ENCODE measurements at regions not wholly inside any gene's neighbourhood (a gene's known extent, or its start where the extent isn't known, plus 50 kb on each side); places are given as distances from the start of the nearest gene placed in this dataset.

GRCh38 chr6:51013376-51013775 lies 194.7 kb downstream of the TFAP2B start:
- no peaks in the 10 kb centered on the region for H3K27me3 Mint-ChIP-seq
- no peaks in the 10 kb centered on the region for H3K4me1 Mint-ChIP-seq
- Histone ChIP-seq H3K4me1 (ENCODE audit: control insufficient read depth in 2 of 2, insufficient read depth in 2 of 2, low read length in 2 of 2) (no peaks in the 10 kb centered on the region), H3K4me3 (ENCODE audit: control extremely low read depth in 1 of 5, extremely low read depth in 1 of 5, insufficient read depth in 1 of 5, low read depth in 2 of 5, low read length in 4 of 5) (no peak overlapping the region), H3K9ac (ENCODE audit: low read length) (no peak overlapping the region), H3K4me2 (replicated peaks; ENCODE audit: low read depth, low read length, poor library complexity, severe bottlenecking) (no peak overlapping the region), H4K20me1 (ENCODE audit: control insufficient read depth, insufficient read depth, low read length, poor library complexity, severe bottlenecking) (no peaks in the 10 kb centered on the region), H3K27me3 (replicated peaks in 1 of 4; ENCODE audit: control extremely low read depth in 1 of 4, control insufficient read depth in 3 of 4, insufficient read depth in 4 of 4, low read length in 3 of 4) (no peaks in the 10 kb centered on the region), H3K9me3 (ENCODE audit: control extremely low read depth in 1 of 3, control insufficient read depth in 2 of 3, insufficient read depth in 1 of 3, low read length in 2 of 3) (no peaks in the 10 kb centered on the region), H3K27ac (ENCODE audit: low read length in 2 of 2) (no peak overlapping the region), H3K36me3 (replicated peaks in 1 of 2; ENCODE audit: control extremely low read depth in 1 of 2, control insufficient read depth in 1 of 2, extremely low read depth in 1 of 2, insufficient read depth in 2 of 2, low read length in 1 of 2) (no peaks in the 10 kb centered on the region), H3K79me2 (ENCODE audit: control insufficient read depth, insufficient read depth, low read length) (no peaks in the 10 kb centered on the region), H2AFZ (ENCODE audit: insufficient read depth, low read depth, low read length, poor library complexity, severe bottlenecking) (no peak overlapping the region)
- TF ChIP-seq EZH2 (IDR thresholded peaks at IDR 0.05; ENCODE audit: borderline replicate concordance, insufficient read depth, low read depth, low read length, poor library complexity, severe bottlenecking), result no peak
- TF ChIP-seq, protein P1, sequence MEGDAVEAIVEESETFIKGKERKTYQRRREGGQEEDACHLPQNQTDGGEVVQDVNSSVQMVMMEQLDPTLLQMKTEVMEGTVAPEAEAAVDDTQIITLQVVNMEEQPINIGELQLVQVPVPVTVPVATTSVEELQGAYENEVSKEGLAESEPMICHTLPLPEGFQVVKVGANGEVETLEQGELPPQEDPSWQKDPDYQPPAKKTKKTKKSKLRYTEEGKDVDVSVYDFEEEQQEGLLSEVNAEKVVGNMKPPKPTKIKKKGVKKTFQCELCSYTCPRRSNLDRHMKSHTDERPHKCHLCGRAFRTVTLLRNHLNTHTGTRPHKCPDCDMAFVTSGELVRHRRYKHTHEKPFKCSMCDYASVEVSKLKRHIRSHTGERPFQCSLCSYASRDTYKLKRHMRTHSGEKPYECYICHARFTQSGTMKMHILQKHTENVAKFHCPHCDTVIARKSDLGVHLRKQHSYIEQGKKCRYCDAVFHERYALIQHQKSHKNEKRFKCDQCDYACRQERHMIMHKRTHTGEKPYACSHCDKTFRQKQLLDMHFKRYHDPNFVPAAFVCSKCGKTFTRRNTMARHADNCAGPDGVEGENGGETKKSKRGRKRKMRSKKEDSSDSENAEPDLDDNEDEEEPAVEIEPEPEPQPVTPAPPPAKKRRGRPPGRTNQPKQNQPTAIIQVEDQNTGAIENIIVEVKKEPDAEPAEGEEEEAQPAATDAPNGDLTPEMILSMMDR (IDR thresholded peaks at IDR 0.05), result no peak
- no peak overlapping the region for H3K27ac Mint-ChIP-seq
- H3K9me3 Mint-ChIP-seq (ENCODE audit: insufficient read depth), result no peaks in the 10 kb centered on the region
- intact Hi-C loops (cut with micrococcal nuclease), result no loop called here
- ChIA-PET CTCF (no interaction called here), POLR2A (no interaction called here)
- no peak for ATAC-seq (ENCODE audit: low read depth)
- no peak overlapping the region for H3K4me3 Mint-ChIP-seq
- DNase-seq, result no peak

- no peaks in the 10 kb centered on the region for H3K9me3 ChIP-seq (ENCODE audit: control extremely low read depth in 1 of 3, control insufficient read depth in 2 of 3, insufficient read depth in 1 of 3, low read length in 2 of 3)
- no peaks in the 10 kb centered on the region for H3K4me1 ChIP-seq (ENCODE audit: control insufficient read depth in 2 of 2, insufficient read depth in 2 of 2, low read length in 2 of 2)
- CTCF ChIA-PET, result no interaction called here
- no peaks in the 10 kb centered on the region for H3K27me3 ChIP-seq (replicated peaks in 1 of 4; ENCODE audit: control extremely low read depth in 1 of 4, control insufficient read depth in 3 of 4, insufficient read depth in 4 of 4, low read length in 3 of 4)
- H4K20me1 ChIP-seq (ENCODE audit: control insufficient read depth, insufficient read depth, low read length, poor library complexity, severe bottlenecking), result no peaks in the 10 kb centered on the region
- ATAC-seq (ENCODE audit: low read depth) (no peak), DNase-seq (no peak)
- H3K4me2 ChIP-seq (replicated peaks; ENCODE audit: low read depth, low read length, poor library complexity, severe bottlenecking), result no peak overlapping the region
- no peak overlapping the region for H3K9ac ChIP-seq (ENCODE audit: low read length)
- no peak overlapping the region for H3K4me3 ChIP-seq (ENCODE audit: control extremely low read depth in 1 of 5, extremely low read depth in 1 of 5, insufficient read depth in 1 of 5, low read depth in 2 of 5, low read length in 4 of 5)
- H2AFZ ChIP-seq (ENCODE audit: insufficient read depth, low read depth, low read length, poor library complexity, severe bottlenecking), result no peak overlapping the region
- Mint-ChIP-seq H3K4me3 (no peak overlapping the region), H3K27me3 (no peaks in the 10 kb centered on the region), H3K27ac (no peak overlapping the region), H3K4me1 (no peaks in the 10 kb centered on the region), H3K9me3 (ENCODE audit: insufficient read depth) (no peaks in the 10 kb centered on the region)
- H3K36me3 ChIP-seq (replicated peaks in 1 of 2; ENCODE audit: control extremely low read depth in 1 of 2, control insufficient read depth in 1 of 2, extremely low read depth in 1 of 2, insufficient read depth in 2 of 2, low read length in 1 of 2), result no peaks in the 10 kb centered on the region
- no peak overlapping the region for H3K27ac ChIP-seq (ENCODE audit: low read length in 2 of 2)
- POLR2A ChIA-PET, result no interaction called here
- H3K79me2 ChIP-seq (ENCODE audit: control insufficient read depth, insufficient read depth, low read length), result no peaks in the 10 kb centered on the region
- TF ChIP-seq, protein P1 (IDR thresholded peaks at IDR 0.05), result no peak
- TF ChIP-seq EZH2 (IDR thresholded peaks at IDR 0.05; ENCODE audit: borderline replicate concordance, insufficient read depth, low read depth, low read length, poor library complexity, severe bottlenecking), result no peak
- intact Hi-C loops (cut with micrococcal nuclease), result no loop called here
- 100% methylated on average over 2 of the region's 6 CpGs for WGBS (ENCODE audit: insufficient coverage)
Measured at GRCh38 chr6:51015394-51015793, 196.7 kb downstream of the TFAP2B start.

All from B cell (primary cell).